ENCODE measurements at regions not wholly inside any gene's neighbourhood (a gene's known extent, or its start where the extent isn't known, plus 50 kb on each side); places are given as distances from the start of the nearest gene placed in this dataset.

DNA sequence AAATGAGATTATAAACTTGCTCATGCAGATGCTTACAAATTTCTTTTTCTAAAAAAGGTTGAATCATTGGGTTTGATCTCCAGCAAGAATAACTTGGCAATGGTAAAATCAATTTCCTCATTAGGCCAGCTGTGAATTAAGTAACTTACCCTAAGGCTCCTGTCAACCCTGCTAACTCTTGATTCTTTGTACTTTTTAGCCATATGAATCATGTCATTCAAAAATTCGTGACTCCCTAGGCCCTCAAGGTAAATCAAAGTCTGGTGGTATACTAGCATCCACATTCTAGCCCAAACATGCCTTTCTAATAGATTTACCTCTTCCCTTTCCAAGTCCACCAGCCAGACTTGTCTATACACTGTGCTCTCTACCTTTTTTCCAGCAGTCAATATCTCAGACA lies 420.8 kb upstream of the BRINP1 start:
- no peak for TF ChIP-seq CTCF (IDR thresholded peaks at IDR 0.05)
- TF ChIP-seq POLR2A (IDR thresholded peaks at IDR 0.05) = no peak
